HG03159 (cell line): ENCODE measurements at regions not wholly inside any gene's neighbourhood (a gene's known extent, or its start where the extent isn't known, plus 50 kb on each side); places are given as distances from the start of the nearest gene placed in this dataset.
"Not testable (repeated sequence)": the region's sequence is repeated elsewhere in the genome, so short reads cannot be mapped to it uniquely, and the experiment has no call there.

Experiments used
- ATAC-seq: cut with Tn5 transposase; IDR thresholded peaks from one replicate; pipeline ENCODE4 v1.9.1; 2021; ENCODE audit warnings: mild to moderate bottlenecking, moderate library complexity; ENCODE audit not compliant: unreplicated experiment

GRCh38 chr11:95413021-95413420 is 182.0 kb upstream of the SESN3 start:
- ATAC-seq = no peak

GRCh38 chr11:95412074-95412473 is 181.1 kb upstream of the SESN3 start:
- no peak for ATAC-seq

GRCh38 chr11:95410707-95411106 is 179.7 kb upstream of the SESN3 start:
- ATAC-seq = not testable (repeated sequence)

- ATAC-seq = no peak
Observed at GRCh38 chr11:95406271-95406670, 175.3 kb upstream of the SESN3 start.

- no peak for ATAC-seq
Observed at GRCh38 chr11:95404370-95404769, 173.4 kb upstream of the SESN3 start.

- ATAC-seq = no peak
Observed at GRCh38 chr11:95398437-95399112, 167.6 kb upstream of the SESN3 start.

GRCh38 chr11:95392644-95393043 is 161.6 kb upstream of the SESN3 start:
- no peak for ATAC-seq

- no peak for ATAC-seq
Observed at GRCh38 chr11:95389427-95389826, 158.4 kb upstream of the SESN3 start.

- no peak for ATAC-seq
Observed at GRCh38 chr11:95388086-95388485, 157.1 kb upstream of the SESN3 start.

- ATAC-seq = no peak
Observed at GRCh38 chr11:95387325-95387724, 156.3 kb upstream of the SESN3 start.

- no peak for ATAC-seq
Observed at GRCh38 chr11:95385577-95385976, 154.6 kb upstream of the SESN3 start.

GRCh38 chr11:95379479-95379878 is 148.5 kb upstream of the SESN3 start:
- ATAC-seq = no peak

GRCh38 chr11:95378789-95379188 is 147.8 kb upstream of the SESN3 start:
- no peak for ATAC-seq

GRCh38 chr11:95378111-95378510 is 147.1 kb upstream of the SESN3 start:
- ATAC-seq = no peak

- no peak for ATAC-seq
Observed at GRCh38 chr11:95375886-95376285, 144.9 kb upstream of the SESN3 start.

GRCh38 chr11:95375451-95375850 is 144.4 kb upstream of the SESN3 start:
- no peak for ATAC-seq

- no peak for ATAC-seq
Observed at GRCh38 chr11:95374105-95374504, 143.1 kb upstream of the SESN3 start.

GRCh38 chr11:95373241-95373640 is 142.2 kb upstream of the SESN3 start:
- ATAC-seq = no peak

- ATAC-seq = no peak
Observed at GRCh38 chr11:95372097-95372656, 141.2 kb upstream of the SESN3 start.

GRCh38 chr11:95371153-95371552 is 140.2 kb upstream of the SESN3 start:
- no peak for ATAC-seq

- no peak for ATAC-seq
Observed at GRCh38 chr11:95367726-95368125, 136.7 kb upstream of the SESN3 start.

- ATAC-seq = no peak
Observed at GRCh38 chr11:95365348-95365747, 134.3 kb upstream of the SESN3 start.
